Smooth muscle cell (in vitro differentiated cells): ENCODE measurements at regions not wholly inside any gene's neighbourhood (a gene's known extent, or its start where the extent isn't known, plus 50 kb on each side); places are given as distances from the start of the nearest gene placed in this dataset.

ENCODE experiments used
- DNase-seq: peaks from one replicate; lab custom pipeline; 2025; ENCODE audit not compliant: unreplicated experiment; lab: John Stamatoyannopoulos, UW
- H2AFZ ChIP-seq: fragments of 200-600 bp; sonication (generic); 2 replicates; pipeline ENCODE4 v1.6.0; 2016; ENCODE audit warnings: antibody characterized with exemption, low read depth, mild to moderate bottlenecking
- H3F3A ChIP-seq: fragments of 200-600 bp; sonication (generic); 2 replicates; pipeline ENCODE4 v1.6.0; 2017; ENCODE audit warnings: antibody characterized with exemption, low read depth
- H3K27ac ChIP-seq: fragments of 200-600 bp; sonication (generic); 2 replicates; pipeline ENCODE4 v1.5.1; 2016; ENCODE audit warnings: low read depth, mild to moderate bottlenecking
- H3K27me3 ChIP-seq: fragments of 200-600 bp; sonication (generic); 2 replicates; pipeline ENCODE4 v1.6.1; 2016; ENCODE audit warnings: low read depth, mild to moderate bottlenecking
- H3K36me3 ChIP-seq: fragments of 200-600 bp; sonication (generic); 2 replicates; pipeline ENCODE4 v1.5.1; 2016; ENCODE audit warnings: low read depth
- H3K4me1 ChIP-seq: fragments of 200-600 bp; sonication (generic); 2 replicates; pipeline ENCODE4 v1.5.1; 2016; ENCODE audit warnings: low read depth
- H3K4me2 ChIP-seq: fragments of 200-600 bp; sonication (generic); 2 replicates; pipeline ENCODE4 v1.6.0; 2016; ENCODE audit warnings: mild to moderate bottlenecking
- H3K4me3 ChIP-seq: fragments of 200-600 bp; sonication (generic); 2 replicates; pipeline ENCODE4 v1.5.1; 2016; ENCODE audit warnings: mild to moderate bottlenecking
- H3K79me2 ChIP-seq: fragments of 200-600 bp; sonication (generic); 2 replicates; pipeline ENCODE4 v1.6.0; 2016; ENCODE audit warnings: low read depth, mild to moderate bottlenecking
- H3K9ac ChIP-seq: fragments of 200-600 bp; sonication (generic); 2 replicates; pipeline ENCODE4 v1.6.0; 2016; ENCODE audit warnings: low read depth
- H3K9me3 ChIP-seq: fragments of 200-600 bp; sonication (generic); replicated peaks from 2 replicates; pipeline ENCODE4 v1.5.1; 2016; ENCODE audit warnings: low read depth
- H4K20me1 ChIP-seq: fragments of 200-600 bp; sonication (generic); 2 replicates; pipeline ENCODE4 v1.6.0; 2016; ENCODE audit warnings: low read depth
- WGBS: methylation state at CpG from one replicate; pipeline ENCODE4 v1.1.7; 2016; ENCODE audit warnings: low lambda C conversion rate; 5-methylcytosine and 5-hydroxymethylcytosine counted together
- TF ChIP-seq, protein P1 (sequence below): fragments of 200-600 bp; sonication (generic); IDR thresholded peaks from 2 replicates; pipeline ENCODE4 v1.5.1; 2017; ENCODE audit warnings: borderline replicate concordance, mild to moderate bottlenecking, antibody characterized with exemption; ENCODE audit not compliant: insufficient read depth, poor library complexity, severe bottlenecking

DNA sequence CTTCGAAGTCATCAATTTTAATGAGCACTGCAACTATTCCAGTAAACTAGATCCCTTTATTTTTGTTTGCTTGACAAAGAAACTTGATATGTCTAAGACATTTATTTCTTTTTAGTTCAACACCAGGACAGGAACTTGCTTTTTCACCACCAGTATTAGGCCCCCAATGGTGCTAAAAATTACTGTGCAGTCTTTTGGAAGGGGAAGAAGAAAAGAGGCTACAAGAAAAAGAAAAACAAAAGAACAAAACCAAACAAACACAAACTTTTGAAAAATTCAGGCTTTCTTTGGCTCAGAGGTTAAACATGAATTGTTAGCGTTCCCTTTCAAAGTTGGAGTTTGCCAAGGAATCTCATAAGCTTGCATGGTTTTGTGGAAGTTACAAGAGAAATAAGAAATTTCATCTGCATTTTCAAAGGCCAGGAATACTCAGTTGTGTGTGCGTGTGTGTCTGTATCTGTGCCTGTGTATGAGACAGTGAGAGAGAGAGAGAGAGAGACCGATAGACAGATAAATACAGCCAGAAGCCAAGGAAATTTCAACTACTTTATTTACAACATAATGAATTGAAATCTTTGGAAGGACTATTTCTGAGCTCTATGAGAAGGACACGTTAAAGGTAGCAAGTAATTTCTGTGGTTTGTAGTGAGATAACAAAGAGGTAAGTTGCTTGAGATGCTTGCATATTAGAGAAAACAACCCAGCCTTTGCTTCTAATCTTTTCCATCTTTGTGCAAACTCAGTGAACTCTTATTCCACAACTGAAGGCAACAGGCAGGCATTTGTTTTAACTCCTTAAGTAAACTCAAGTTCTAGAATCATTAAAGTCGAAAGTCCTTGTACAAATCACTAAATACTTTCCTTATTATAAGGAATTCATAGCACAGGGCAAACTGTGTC, 171.0 kb upstream of the CITED2 start:
- no peak overlapping the region for H3K27ac ChIP-seq
- no peak overlapping the region for H3K4me3 ChIP-seq
- H4K20me1 ChIP-seq, result no peaks in the 10 kb centered on the region
- H3K4me1 ChIP-seq, result peaks cover 33% of the 10 kb centered on the region
- no peaks in the 10 kb centered on the region for H3K27me3 ChIP-seq
- H3K9me3 ChIP-seq, result no peaks in the 10 kb centered on the region
- H3K79me2 ChIP-seq, result no peaks in the 10 kb centered on the region
- WGBS, result 53% methylated on average over 6 of the region's 6 CpGs
- no peaks in the 10 kb centered on the region for H3K36me3 ChIP-seq
- peak overlapping the region; percentile 31 for H3K4me2 ChIP-seq
- DNase-seq, result no peak
- H2AFZ ChIP-seq, result peak overlapping the region; percentile 85
- no peak overlapping the region for H3K9ac ChIP-seq
- TF ChIP-seq, protein P1, sequence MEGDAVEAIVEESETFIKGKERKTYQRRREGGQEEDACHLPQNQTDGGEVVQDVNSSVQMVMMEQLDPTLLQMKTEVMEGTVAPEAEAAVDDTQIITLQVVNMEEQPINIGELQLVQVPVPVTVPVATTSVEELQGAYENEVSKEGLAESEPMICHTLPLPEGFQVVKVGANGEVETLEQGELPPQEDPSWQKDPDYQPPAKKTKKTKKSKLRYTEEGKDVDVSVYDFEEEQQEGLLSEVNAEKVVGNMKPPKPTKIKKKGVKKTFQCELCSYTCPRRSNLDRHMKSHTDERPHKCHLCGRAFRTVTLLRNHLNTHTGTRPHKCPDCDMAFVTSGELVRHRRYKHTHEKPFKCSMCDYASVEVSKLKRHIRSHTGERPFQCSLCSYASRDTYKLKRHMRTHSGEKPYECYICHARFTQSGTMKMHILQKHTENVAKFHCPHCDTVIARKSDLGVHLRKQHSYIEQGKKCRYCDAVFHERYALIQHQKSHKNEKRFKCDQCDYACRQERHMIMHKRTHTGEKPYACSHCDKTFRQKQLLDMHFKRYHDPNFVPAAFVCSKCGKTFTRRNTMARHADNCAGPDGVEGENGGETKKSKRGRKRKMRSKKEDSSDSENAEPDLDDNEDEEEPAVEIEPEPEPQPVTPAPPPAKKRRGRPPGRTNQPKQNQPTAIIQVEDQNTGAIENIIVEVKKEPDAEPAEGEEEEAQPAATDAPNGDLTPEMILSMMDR, result no peak
- peaks cover 3% of the 10 kb centered on the region for H3F3A ChIP-seq

DNA sequence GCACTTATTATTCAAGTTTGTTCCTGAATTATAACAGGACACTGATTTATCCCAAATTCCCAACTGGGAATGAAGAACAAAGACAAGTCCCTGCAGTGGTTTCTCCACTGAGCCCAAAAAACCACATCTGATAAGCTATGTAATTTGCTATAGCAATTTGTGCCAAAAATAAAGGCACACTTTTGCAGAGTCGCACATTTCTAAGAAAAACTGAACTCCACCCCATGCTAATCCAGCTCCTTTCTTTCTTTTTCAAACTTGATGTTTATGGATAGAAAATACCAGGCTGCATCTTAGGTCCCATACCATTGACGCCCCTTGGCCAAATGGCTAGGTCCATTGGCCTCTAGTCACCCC, 170.2 kb upstream of the CITED2 start:
- no peaks in the 10 kb centered on the region for H3K9me3 ChIP-seq
- 84% methylated on average over 2 of the region's 2 CpGs for WGBS
- TF ChIP-seq, protein P1, result no peak
- no peak overlapping the region for H2AFZ ChIP-seq
- H3K79me2 ChIP-seq, result no peaks in the 10 kb centered on the region
- H3K4me1 ChIP-seq, result peaks cover 33% of the 10 kb centered on the region
- H4K20me1 ChIP-seq, result no peaks in the 10 kb centered on the region
- no peak overlapping the region for H3K9ac ChIP-seq
- no peaks in the 10 kb centered on the region for H3K27me3 ChIP-seq
- peaks cover 3% of the 10 kb centered on the region for H3F3A ChIP-seq
- no peak for DNase-seq
- no peak overlapping the region for H3K27ac ChIP-seq
- H3K4me2 ChIP-seq, result peak overlapping the region; percentile 3
- no peak overlapping the region for H3K4me3 ChIP-seq
- H3K36me3 ChIP-seq, result no peaks in the 10 kb centered on the region

DNA sequence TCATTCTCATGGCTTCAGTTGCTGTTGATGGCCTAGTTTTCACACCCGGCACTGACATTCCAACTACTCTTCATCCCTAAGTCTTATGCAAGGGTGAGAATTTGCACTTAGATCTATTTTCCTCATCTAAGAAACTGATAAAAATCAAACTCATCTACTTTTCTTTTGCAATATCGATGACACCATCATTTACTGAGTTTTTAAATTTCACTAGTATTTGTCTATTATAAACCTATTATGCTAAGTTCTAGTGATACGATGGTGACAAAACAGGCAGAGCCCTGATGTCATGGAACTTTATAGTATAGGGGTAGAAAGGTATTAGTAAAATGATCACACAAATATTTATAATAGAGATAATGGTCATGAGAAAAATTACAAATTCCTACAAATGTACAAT, 167.9 kb upstream of the CITED2 start:
- DNase-seq, result no peak
- Histone ChIP-seq H3K4me2 (no peak overlapping the region), H3K4me3 (no peak overlapping the region), H3K9ac (no peak overlapping the region), H4K20me1 (no peaks in the 10 kb centered on the region), H3K27me3 (no peaks in the 10 kb centered on the region), H2AFZ (no peak overlapping the region), H3K4me1 (peaks cover 26% of the 10 kb centered on the region), H3K27ac (no peak overlapping the region), H3F3A (peaks cover 3% of the 10 kb centered on the region), H3K9me3 (no peaks in the 10 kb centered on the region), H3K79me2 (no peaks in the 10 kb centered on the region), H3K36me3 (no peaks in the 10 kb centered on the region)
- TF ChIP-seq, protein P1, result no peak
- 95% methylated on average over 3 of the region's 3 CpGs for WGBS

DNA sequence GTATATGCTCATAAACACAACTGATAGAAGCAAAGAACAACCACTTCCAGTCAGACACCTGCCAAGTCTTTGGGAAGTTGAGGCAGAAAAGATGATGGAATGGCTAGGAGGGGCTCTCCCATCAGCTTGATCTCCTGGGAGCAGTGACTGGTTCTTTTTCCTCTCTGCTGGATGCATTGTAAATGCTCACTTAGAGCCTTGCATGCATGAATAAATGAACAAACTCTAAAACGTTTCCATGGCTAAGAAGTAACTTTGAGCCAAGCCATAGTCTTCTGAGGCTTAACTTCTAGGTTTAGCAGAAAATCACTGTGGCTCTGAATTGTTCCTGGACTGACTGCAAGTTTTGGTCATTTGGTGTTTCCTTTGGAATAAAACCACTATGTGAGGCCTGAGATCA, 166.4 kb upstream of the CITED2 start:
- Histone ChIP-seq H3K36me3 (no peaks in the 10 kb centered on the region), H3K9me3 (no peaks in the 10 kb centered on the region), H3K4me3 (no peak overlapping the region), H3K79me2 (no peaks in the 10 kb centered on the region), H4K20me1 (no peaks in the 10 kb centered on the region), H3K27ac (no peak overlapping the region), H3K9ac (no peak overlapping the region), H3K4me2 (no peak overlapping the region), H3K27me3 (no peaks in the 10 kb centered on the region), H2AFZ (no peak overlapping the region), H3K4me1 (peaks cover 11% of the 10 kb centered on the region), H3F3A (peaks cover 3% of the 10 kb centered on the region)
- TF ChIP-seq, protein P1, result no peak
- WGBS, result 73% methylated on average over 1 of the region's 1 CpG
- DNase-seq, result no peak
